ENCODE measurements at regions not wholly inside any gene's neighbourhood (a gene's known extent, or its start where the extent isn't known, plus 50 kb on each side); places are given as distances from the start of the nearest gene placed in this dataset.

DNA sequence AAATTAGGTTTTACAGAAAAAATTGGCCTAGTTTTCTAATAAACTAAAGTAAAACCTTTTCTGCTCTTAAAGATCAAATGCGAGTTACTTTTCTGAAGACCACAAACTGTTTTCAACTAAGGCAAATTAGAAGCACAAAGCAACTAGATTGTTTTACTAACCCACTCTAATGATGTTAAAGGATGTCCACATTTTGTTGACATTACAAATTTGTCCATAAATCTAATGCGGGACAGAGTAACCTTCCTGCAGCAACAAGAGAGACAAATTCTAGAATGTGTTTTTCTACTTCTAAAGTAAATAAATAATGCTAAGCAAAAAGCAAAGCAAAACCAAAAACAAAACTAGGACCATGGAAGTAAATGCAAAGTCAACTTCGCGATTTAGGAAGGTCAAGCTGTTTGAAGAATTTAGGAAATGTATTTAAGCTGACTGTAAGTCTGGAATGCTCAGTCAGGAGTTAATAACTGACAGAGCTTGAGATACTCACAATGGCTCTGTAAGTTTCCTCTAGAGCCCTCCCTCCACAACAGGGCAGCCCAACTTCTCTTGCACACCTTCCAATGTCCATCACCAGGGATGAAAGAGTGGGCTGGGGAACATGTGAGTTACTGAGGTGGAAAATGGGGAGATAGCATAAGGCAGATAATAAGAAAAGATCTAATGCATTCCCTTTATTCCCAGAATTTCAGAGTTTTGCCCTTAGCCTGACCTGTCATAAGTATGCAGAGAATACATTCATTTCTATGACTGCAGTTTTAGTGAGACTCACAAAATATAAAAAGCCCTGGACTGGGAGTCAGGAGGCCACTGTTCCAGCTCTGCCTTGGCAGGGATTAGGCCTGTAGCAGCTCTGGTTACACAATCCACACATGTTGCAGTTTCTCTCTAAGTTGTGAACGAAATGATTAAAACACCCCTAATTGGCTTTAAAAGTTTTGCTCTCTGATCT lies 158.8 kb downstream of the FOXA2 start:
- no peak for TF ChIP-seq POLR2A (IDR thresholded peaks at IDR 0.05; ENCODE audit: low read depth, low read length)
- FAIRE-seq (no peak), DNase-seq (ENCODE audit: insufficient read length, low spot score) (no peak)

DNA sequence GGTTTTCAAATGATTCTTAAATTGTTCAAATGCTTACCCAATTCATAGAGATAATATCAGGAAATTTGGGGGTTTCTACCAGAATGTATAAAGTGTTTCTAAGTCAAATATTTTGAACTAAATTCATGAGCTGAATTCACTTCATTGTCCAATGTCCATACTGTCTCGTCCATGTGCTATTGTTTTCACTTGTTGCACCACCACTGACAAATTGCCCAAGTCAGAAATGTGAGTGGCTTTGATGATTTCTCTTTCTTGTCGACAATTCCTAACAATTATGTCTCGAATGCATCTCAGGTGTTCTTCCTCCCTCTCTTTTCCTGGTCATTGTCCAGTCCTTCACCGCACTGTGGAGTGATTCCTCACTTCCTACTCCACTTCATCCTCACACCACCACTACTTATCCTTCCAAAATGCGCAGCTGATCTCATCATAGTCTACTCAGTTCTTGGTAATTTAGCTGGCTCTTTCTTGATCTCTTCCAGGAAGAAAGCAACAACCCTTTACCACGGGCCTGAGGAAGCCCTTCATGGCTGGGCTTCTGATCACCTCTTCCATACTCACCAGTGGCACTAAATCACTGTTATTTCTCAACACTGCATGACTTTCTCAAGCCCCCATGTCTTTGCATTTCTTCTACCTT lies 161.1 kb downstream of the FOXA2 start:
- no peak for DNase-seq (ENCODE audit: insufficient read length, low spot score)
- FAIRE-seq: no peak
- TF ChIP-seq POLR2A (IDR thresholded peaks at IDR 0.05; ENCODE audit: low read depth, low read length): no peak

DNA sequence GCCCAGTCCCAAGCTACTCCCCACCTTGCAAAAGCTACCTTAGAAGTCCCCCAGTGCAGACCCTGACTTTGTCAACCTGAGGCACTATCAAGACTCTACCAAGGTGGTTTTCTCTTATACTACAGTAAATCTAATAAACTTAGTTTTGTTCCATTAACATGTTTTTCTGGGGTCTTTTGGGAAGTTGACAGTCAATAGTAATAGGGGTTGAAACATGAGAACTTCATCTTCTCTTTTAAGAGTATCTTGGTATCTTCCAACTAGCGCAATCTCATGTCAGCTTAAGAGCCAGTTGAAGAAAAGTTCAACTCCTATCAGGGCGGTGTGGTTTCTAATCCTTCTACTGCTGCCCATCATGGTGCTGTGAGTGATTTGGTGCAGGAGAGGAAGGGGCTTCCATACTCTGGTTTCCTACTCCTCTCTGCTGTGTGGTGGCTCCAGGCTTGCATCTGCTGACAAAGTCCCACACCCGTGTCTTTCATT lies 164.2 kb downstream of the FOXA2 start:
- FAIRE-seq (no peak), DNase-seq (ENCODE audit: insufficient read length, low spot score) (no peak)
- TF ChIP-seq POLR2A (IDR thresholded peaks at IDR 0.05; ENCODE audit: low read depth, low read length): no peak

DNA sequence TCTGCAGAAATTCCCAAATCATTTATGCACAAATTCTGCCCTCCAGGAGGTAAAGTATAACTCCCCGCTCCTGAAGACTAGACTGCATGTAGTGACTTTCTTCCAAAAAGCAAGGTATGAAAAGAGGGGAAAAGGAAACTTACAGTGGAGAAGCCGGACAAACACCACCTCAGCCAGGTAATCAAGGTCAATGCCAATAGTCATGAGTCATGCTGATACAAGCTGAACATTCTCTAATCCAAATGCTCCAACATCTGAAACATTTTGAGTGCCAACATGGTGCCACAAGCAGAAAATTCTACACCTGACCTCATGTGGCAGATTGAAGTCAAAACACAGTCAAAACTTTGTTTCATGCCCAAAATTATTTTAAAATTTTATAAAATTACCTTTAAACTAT lies 165.6 kb downstream of the FOXA2 start:
- no peak for TF ChIP-seq POLR2A (IDR thresholded peaks at IDR 0.05; ENCODE audit: low read depth, low read length)
- no peak for FAIRE-seq

DNA sequence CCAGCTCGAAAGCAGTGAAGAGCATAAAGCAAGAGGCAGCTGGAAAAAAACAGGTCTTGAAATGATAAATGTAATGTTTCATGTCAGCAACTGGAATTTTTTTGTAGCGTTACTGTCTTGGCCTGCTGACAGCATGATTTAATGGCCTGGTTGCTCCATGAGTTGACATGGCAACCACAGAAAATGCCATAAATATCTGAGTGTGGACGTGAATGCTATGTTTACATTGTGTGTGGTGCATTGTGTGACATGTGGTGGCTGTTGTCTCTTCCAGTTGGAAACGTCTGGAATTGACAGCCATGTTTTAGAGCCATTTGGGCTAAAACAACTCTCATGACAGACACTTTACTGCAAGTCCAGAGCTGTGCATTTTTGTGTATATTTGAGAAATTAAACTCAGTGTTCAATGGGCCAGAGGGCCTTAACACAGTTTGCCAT lies 170.0 kb downstream of the FOXA2 start:
- TF ChIP-seq POLR2A (IDR thresholded peaks at IDR 0.05; ENCODE audit: low read depth, low read length): no peak
- DNase-seq (ENCODE audit: insufficient read length, low spot score): no peak
- no peak for FAIRE-seq

More for the DNA sequence above, 165.6 kb downstream of the FOXA2 start:
- DNase-seq (ENCODE audit: insufficient read length, low spot score): no peak

DNA sequence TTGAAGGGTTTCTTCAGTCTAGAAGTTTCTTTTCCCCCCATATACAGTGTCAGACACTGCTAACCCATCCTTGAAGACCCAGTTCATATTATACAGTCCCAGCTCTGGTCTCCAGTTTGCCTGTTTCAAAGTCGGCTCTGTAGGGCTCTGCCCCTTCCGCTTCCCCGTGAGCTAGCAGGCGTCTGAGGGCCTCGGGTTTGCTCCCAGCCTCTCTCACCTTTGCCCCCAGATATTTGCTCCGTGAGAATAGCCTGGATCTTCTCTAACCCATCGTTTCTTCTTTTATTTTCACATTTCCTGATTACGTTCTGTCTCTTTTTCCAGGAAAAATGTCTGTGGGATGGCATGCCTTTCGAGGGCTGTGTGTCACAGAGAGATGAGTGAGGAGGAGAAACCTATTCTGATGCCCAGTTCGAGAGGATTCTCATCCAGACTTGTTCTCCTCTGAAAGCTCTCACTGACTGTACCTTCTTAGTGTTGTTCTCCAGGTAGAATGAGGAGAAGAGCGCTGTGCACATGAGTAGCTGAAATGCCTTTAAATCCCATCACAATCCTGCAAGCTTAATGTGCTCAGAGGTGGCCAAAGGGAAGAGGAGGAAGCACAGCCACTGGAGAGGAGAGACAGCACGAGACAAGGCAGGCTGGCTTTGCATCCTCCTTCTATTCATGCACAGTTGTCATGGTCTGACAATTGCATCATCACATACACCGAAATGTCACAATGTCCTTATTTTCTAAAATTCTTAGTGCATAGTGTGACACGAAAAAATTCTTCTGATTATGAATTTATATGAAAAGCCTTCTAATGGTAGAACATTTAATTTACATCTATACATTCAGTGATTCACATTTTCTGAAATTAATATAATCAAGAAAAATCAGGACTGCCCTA lies 171.1 kb downstream of the FOXA2 start:
- FAIRE-seq (no peak), DNase-seq (ENCODE audit: insufficient read length, low spot score) (no peak)
- no peak for TF ChIP-seq POLR2A (IDR thresholded peaks at IDR 0.05; ENCODE audit: low read depth, low read length)

DNA sequence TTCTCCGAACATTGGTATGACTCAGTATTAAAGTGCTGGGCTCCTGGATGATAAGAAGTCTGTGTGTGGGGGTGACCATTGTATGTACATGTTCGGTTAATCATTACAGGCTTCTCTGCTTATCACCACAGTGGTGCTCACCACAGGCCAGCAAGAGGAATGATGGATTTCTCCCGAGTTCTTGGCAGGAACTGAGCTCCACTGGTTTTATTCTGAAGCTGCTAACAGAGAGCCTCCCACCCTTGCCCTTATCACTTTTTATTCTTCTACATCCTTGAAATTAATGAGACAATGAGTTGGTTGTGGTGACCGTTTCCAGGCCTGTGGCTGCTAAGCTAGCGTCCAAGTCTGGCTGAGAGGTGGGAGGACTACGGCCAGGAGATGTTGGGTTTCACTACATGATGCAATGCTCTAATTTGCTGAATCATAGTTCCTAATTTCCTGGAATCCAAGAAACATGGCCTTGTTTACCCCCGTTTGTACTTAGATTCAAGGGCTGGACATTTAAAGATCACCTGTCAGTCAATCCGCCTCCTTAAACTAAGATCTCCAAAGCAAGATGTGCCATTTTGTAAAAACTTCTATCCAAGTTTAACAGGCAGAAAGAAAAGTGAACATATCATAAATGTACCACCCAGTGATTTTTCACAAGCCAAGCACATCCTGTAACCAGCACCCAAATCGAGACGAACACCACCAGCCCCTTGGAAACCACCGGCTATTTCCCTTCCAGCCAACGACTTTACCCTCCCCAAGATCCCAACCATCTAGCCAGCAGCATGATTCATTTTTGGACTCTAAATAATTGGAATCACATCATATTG lies 172.5 kb downstream of the FOXA2 start:
- no peak for FAIRE-seq
- TF ChIP-seq POLR2A (IDR thresholded peaks at IDR 0.05; ENCODE audit: low read depth, low read length): no peak
- DNase-seq (ENCODE audit: insufficient read length, low spot score): no peak

DNA sequence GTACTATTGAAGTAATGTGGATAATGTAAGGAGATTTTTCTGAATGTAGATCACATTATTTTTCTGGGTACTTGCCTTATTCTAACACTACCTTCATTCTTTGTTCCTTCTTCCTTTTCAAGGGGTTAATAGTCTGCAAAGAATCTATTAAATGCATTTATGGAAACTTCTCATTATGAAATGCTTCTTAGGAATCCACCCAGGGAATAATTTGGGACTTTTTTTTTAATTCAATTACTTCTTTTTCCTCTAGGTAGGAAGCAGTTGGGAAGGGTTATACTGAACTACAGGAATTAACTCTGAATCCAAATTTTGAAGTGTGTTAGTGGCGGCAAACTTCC lies 173.1 kb downstream of the FOXA2 start:
- FAIRE-seq: no peak
- no peak for DNase-seq (ENCODE audit: insufficient read length, low spot score)
- no peak for TF ChIP-seq POLR2A (IDR thresholded peaks at IDR 0.05; ENCODE audit: low read depth, low read length)

DNA sequence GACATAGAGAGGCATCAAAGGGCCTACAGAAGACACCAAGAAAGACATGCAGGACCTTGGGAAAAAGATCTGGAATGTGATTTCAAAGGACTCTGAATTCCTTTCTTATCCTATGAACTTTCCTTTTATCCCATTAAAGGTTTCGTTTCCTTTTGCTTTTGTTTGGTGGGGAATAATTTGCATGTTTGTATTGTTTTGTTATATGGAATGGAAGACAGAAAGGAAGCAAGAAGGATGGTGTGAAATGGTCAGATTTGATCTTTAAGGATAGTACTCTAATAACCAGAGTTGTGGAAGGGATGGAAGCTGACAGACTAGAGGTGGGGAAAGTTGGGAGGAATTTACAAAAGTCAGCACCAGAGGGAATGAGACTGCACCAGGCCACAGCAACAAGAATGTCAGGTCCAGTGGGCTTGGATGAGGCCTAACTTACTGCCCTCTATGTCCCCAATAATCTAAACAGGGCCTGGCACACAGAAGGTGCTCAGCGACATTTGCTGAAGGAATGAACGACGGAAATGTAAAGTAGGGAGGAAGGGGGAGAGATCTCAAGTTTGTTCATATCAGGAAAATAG lies 173.7 kb downstream of the FOXA2 start:
- no peak for TF ChIP-seq POLR2A (IDR thresholded peaks at IDR 0.05; ENCODE audit: low read depth, low read length)
- FAIRE-seq (no peak), DNase-seq (ENCODE audit: insufficient read length, low spot score) (no peak)

DNA sequence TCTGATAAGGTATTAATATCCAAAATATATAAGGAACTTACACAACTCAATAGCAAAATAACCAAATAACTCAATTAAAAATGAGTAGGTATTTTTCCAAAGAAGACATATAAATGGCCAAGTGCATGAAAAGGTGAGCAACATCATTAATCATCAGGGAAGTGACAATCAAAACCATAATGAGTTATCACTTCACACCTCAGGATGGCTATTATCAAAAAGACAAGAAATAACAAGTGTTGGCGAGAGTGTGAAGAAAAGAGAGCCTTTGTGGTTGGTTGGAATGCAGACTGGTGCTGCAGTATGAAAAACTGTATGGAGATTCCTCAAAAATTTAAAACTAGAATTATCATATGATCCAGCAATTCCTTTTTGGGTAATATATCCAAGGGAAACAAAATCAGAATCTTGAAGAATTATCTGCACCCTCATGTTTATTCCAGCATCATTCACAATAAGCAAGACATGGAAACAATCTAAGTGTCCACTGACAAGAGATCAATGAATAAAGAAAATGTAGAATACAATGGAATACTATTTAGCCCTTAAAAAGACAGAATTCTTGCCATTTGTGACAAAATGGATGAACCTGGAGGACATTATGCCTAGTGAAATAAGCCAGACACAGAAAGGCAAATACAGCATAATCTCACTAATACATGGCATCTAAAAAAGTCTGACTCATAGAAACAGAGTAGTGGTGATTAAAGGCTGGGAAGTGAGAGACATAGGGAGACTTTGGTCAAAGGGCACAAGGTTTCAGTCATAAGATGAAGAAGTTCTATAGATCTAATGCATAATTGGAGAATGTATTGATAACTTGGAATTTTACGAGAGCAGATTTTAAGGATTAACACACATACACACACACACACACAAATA lies 175.6 kb downstream of the FOXA2 start:
- TF ChIP-seq POLR2A (IDR thresholded peaks at IDR 0.05; ENCODE audit: low read depth, low read length): no peak
- no peak for DNase-seq (ENCODE audit: insufficient read length, low spot score)
- FAIRE-seq: no peak

DNA sequence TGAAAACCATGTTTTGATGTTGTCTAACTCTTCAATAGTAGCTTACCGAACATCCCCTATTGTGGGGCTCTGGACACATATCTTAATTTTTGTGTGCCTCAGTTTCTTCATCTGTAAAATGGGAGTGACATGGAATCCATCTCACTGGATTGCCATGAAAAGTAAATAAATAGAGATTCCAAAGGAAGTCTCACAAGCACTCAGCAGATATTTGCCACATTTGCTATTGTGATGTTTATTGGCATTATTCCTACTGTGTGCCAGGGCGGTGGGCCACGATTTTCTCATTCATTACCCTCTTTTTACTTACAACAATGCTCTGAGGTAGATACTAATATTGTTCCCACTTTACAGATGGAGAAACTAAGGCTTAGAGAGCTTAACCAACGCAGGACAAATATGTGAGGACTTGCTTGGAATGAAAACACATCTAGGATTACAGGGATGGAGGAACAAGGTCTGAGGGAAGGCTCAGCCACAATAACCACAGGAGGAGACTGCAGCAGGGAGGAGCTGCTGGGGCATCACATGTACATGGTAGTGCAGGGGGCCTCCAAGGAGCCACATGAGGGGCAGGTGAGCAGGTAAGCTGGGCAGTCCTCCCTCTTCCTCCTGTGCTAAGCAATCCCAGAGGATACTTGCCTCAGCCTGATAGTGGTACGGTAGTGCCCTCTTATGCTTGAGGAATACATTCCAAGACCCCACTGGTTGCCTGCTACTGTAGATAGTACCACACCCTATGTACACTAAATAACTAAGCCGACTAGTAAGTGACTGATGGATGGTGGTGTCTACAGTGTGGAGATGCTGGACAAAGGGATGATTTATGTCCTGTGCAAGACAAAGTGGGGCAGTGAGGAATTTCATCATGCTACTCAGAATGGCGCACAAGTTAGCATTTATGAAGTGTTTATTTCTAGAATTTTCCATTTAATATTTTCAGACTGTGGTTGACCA lies 176.9 kb downstream of the FOXA2 start:
- no peak for TF ChIP-seq POLR2A (IDR thresholded peaks at IDR 0.05; ENCODE audit: low read depth, low read length)
- FAIRE-seq: no peak

More for the DNA sequence above, 176.9 kb downstream of the FOXA2 start:
- DNase-seq (ENCODE audit: insufficient read length, low spot score): no peak
